Skeletal muscle cell (primary cell): ENCODE measurements at regions not wholly inside any gene's neighbourhood (a gene's known extent, or its start where the extent isn't known, plus 50 kb on each side); places are given as distances from the start of the nearest gene placed in this dataset.
"Not testable (repeated sequence)": the region's sequence is repeated elsewhere in the genome, so short reads cannot be mapped to it uniquely, and the experiment has no call there.

Source experiments
- DNase-seq: peaks from one replicate; pipeline ENCODE4 v3.0.0-alpha.2; 2010; ENCODE audit warnings: low read depth
- H3K4me3 ChIP-seq: 2 replicates; pipeline ENCODE4 v1.5.1; 2011; ENCODE audit warnings: low read depth, mild to moderate bottlenecking, control low read depth, low read length, moderate library complexity

DNA sequence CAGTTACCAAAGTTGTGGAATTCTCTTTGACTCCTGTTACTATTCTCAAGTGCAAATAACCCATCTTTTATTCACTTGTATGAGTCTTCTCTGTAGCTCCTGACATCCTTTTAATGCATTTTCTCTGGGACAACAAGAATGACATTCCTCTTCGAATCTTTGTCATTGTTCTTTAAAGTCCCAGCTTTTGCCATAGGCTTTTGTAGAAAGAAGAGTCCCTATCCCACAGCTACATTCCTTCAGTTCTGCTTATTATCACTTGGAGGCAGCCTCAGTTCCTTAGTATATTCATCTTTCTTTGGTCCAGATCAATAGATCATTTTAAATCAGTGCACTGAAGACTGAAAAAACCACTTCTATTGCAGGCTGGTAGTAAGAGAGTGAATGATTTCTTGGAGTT, 560.2 kb downstream of the DACH1 start:
- DNase-seq = no peak
- no peak overlapping the region for H3K4me3 ChIP-seq

DNA sequence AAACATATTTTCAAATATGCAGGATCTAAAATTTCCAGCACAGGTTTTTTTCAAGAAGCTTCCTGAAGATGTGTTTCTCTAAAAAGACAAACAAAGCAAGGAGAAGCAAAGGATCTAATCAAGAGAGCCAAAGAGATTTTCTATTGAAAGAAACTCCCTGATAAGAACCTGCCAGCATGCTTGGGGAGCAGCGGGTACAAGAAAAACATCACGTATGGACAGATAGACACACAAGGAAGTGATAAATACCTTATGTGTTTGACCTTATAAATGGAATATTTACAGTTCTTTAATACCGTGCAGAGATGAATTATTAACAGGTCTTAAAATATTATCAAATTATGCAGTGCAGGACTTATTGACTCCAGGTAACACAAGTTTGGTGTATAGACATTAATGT, 562.1 kb downstream of the DACH1 start:
- no peak overlapping the region for H3K4me3 ChIP-seq
- DNase-seq = no peak

DNA sequence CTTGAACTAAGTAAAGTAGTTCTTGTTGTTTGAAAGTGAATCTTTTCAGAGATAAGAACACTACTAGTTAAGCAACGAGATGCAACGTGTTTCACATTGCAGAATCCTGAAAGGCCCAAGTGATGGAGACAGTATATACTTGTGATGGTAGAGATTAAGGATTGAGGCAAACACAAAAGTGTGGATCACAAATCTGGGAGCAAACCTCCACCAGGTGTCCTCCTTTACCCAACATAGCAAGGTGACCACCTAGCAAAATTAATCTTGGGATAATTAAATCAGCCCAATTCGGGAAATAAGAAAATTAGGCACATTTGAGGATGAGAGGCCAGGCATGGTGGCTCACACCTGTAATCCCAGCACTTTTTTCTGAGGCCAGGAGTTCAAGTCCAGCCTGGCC, 563.9 kb downstream of the DACH1 start:
- DNase-seq = no peak
- no peak overlapping the region for H3K4me3 ChIP-seq

- no peak for DNase-seq
- no peak overlapping the region for H3K4me3 ChIP-seq
Measured at GRCh38 chr13:71300602-71301001, 566.4 kb downstream of the DACH1 start.

DNA sequence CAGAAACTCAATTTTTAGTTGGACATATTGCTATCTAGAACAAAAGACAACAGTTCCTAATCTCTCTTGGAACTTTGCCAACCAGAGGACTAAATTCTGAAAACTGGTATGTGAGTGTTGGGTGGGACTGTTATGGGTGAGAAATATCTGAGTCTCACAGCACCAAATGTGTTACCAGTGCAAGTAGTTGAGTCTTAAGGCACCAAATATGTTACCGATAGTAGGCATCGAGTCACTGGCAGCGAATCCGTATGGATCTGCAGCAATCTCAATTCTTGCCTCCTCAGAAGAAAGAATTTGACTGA, 575.2 kb downstream of the DACH1 start:
- no peak for DNase-seq
- no peak overlapping the region for H3K4me3 ChIP-seq

DNA sequence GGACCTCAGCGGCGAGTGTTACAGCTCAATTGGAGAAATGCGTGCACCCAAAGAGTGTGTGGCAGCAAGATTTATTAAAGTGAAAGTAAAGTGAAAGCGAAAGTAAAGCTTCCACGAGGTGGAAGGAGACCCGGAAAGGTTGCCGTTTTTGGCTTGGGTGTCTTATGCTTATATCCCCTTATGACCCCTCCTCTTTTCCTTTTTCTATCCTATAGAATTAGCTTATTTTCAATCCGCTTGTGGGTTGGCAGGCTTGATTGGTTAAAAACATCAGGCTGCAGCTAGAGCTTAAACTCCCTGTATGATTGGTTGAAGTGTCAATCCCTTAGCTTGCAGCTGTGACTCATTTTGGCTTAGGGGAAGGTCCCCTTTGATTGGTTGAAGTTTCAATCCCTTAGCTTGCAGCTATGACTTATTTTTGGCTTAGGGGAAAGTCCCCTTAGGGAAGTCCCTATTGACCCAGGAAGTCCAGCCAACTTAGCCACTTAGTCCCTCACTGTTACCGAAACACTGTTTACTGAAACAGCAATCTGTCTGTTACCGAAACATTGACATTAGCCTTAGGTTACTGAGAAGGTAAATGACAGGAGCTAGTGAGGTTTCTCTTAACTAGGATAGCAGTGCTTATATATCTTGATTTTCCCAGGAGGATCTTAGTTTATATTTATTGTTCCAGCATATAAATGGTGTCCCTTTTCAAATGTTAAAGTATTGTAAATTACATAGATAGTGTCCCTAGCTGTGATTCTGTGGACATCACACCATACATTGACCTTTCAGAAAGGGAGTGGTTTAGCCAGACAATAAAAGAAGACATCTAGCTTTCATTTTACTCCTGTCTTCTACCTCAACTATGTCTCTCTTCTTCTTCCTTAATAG, 575.8 kb downstream of the DACH1 start:
- H3K4me3 ChIP-seq = no peak overlapping the region
- DNase-seq = no peak

- not testable (repeated sequence) for H3K4me3 ChIP-seq, DNase-seq
Measured at GRCh38 chr13:71289980-71290379, 577.0 kb downstream of the DACH1 start.

GRCh38 chr13:71285700-71286099, 581.3 kb downstream of the DACH1 start:
- no peak overlapping the region for H3K4me3 ChIP-seq
- DNase-seq = no peak

DNA sequence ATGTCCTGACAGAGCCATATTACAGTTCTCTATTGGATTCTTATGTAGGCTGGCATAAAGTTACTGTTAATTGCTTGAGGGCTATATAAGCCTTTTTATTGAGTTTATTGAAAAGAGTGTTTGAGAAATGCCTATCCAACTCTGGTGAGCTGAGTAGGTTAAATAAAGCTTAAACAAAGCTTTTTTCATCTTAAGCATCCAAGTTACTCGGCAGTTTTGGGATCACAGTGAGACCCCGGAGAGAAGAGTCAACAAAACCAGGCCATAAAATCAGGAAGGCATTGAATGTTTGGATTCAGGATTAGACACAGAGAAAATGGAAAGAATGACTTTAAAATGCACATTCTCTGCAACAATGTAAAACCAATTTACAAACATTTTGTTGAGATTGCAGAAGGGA, 588.5 kb downstream of the DACH1 start:
- no peak overlapping the region for H3K4me3 ChIP-seq
- no peak for DNase-seq

DNA sequence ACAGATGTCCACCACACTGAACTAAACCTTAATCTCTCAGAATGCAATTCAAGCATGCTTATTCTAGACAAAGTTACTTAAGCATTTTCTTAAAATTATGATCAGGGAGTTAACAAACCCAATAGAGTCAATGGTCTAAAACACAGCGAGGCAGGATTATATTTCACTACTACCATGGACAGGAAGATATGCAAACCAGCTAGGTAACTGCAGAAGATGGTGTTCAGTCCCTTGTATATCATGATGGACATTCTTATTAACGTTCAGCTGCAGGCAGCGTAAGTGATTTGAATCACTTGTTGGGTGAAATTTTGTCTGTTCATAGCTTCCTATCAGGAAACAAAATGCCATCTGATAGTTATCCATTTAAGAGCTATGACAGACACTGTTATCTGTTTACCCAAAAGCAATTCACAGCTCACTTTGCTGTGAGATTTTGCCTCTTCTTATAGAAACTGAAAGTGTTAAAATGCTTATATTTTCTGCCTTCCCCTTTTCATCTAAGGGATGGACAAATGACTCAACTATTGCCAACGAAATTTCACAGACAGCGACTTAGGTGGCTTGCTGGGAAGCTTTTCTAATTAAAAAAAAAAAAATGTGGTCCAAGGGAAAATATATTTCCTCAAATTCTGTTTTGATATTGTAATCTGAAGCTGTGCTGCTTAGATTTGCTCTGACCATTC, 591.9 kb downstream of the DACH1 start:
- no peak overlapping the region for H3K4me3 ChIP-seq
- DNase-seq = no peak

- H3K4me3 ChIP-seq = no peak overlapping the region
- DNase-seq = no peak
Measured at GRCh38 chr13:71261256-71261655, 605.7 kb downstream of the DACH1 start.

- no peak overlapping the region for H3K4me3 ChIP-seq
- no peak for DNase-seq
Measured at GRCh38 chr13:71260246-71260645, 606.8 kb downstream of the DACH1 start.

DNA sequence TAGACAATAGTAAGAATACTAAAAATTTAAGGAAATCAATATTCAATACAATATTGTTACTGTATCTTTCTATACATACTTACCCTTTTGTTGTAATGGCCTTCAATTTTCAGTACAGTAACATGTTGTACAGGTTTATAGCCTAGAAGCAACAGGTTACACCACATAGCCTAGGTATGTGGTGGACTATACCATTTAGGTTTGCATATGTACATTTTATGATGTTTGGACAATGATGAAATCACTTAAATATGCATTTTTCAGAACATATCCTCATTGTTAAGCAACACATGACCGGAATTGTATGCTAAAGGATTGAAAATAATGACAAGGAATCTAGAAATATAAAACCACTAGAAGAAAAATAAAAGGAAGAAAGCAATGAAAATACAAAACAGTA, 611.4 kb downstream of the DACH1 start:
- DNase-seq = no peak
- no peak overlapping the region for H3K4me3 ChIP-seq

DNA sequence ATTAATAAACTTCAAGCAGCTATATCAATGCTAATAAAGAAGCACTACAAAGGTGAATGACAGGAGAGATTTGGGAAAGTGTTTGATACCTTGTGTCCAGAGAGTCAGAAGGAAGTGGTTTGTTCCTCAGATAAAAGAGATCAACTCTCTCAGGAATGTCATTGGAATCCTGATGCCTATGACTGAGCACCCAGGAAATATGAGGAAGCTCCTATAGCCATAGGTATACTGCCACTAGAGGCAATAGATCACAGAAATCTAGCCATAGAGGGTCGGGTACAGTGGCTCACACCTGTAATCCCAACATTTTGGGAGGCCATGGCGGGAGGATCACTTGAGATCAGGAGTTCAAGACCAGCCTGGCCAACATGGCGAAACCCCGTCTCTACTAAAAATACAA, 612.6 kb downstream of the DACH1 start:
- no peak overlapping the region for H3K4me3 ChIP-seq
- DNase-seq = no peak

- H3K4me3 ChIP-seq = no peak overlapping the region
- DNase-seq = no peak
Measured at GRCh38 chr13:71252184-71252704, 614.8 kb downstream of the DACH1 start.

- DNase-seq = no peak
- H3K4me3 ChIP-seq = no peak overlapping the region
Measured at GRCh38 chr13:71251292-71251951, 615.6 kb downstream of the DACH1 start.

GRCh38 chr13:71249011-71249410, 618.0 kb downstream of the DACH1 start:
- H3K4me3 ChIP-seq = no peak overlapping the region
- no peak for DNase-seq

DNA sequence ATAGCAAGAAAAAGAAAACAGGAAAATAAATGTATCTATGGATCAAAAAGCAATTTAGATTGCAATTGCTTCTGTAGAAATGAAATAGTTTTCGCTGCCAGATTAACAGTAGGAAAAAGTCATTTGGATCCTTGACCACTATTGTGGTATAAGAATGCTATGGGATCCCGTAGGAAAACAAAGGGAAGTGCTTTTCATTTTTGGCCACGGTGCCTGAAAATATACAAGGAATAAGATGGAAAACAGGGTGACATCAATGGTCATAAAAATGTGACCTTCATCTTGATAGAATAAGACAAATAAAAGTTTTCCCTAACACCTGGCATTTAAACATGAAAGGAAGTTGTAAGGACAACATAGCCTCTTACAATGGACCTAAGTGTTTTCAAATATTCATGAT, 622.8 kb downstream of the DACH1 start:
- H3K4me3 ChIP-seq = no peak overlapping the region
- no peak for DNase-seq

DNA sequence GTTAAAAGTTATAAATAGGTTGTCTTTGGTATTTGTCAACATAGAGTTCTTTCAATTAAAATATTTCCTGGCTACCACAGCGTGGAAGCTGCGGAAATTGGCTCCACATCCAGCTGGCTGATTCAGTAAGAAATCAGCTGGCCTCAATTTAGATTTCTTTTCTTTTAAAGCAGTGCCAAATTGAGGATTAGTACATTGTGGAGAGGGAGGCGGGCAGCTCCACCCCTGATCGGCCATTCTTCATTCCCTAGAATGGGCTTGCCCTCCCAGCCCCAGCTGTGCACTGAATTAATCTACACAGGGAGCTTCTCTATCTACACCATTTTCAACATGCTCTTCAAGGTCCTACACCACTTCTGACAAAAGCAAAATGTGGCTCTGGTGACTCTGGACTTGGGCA, 624.8 kb downstream of the DACH1 start:
- no peak overlapping the region for H3K4me3 ChIP-seq
- DNase-seq = no peak

GRCh38 chr13:71240911-71241310, 626.1 kb downstream of the DACH1 start:
- no peak for DNase-seq
- no peak overlapping the region for H3K4me3 ChIP-seq
